Loucy (cell line): ENCODE measurements at regions not wholly inside any gene's neighbourhood (a gene's known extent, or its start where the extent isn't known, plus 50 kb on each side); places are given as distances from the start of the nearest gene placed in this dataset.

Experiments
- H2AFZ ChIP-seq: fragments of 200-600 bp; sonication (generic); 2 replicates; pipeline ENCODE4 v1.6.0; 2016; ENCODE audit warnings: antibody characterized with exemption, mild to moderate bottlenecking, low read length, moderate library complexity
- H3F3A ChIP-seq: fragments of 200-600 bp; 2 replicates; pipeline ENCODE4 v1.6.0; 2016; ENCODE audit warnings: antibody characterized with exemption, low read depth, mild to moderate bottlenecking
- H3K27me3 ChIP-seq: fragments of 200-600 bp; sonication (generic); 2 replicates; pipeline ENCODE4 v1.6.1; 2014; ENCODE audit warnings: low read length, mild to moderate bottlenecking; ENCODE audit not compliant: insufficient read depth, poor library complexity, severe bottlenecking
- H3K36me3 ChIP-seq: fragments of 200-600 bp; sonication (generic); 2 replicates; pipeline ENCODE4 v1.6.1; 2016; ENCODE audit warnings: low read length; ENCODE audit not compliant: insufficient read depth
- H3K4me1 ChIP-seq: fragments of 200-600 bp; sonication (generic); 2 replicates; pipeline ENCODE4 v1.5.1; 2014; ENCODE audit warnings: low read length, mild to moderate bottlenecking; ENCODE audit not compliant: insufficient read depth, poor library complexity, severe bottlenecking
- H3K4me2 ChIP-seq: fragments of 200-600 bp; sonication (generic); 2 replicates; pipeline ENCODE4 v1.6.0; 2014; ENCODE audit warnings: antibody characterized with exemption, low read length, low read depth, mild to moderate bottlenecking; ENCODE audit not compliant: poor library complexity, severe bottlenecking
- H3K4me3 ChIP-seq: fragments of 200-600 bp; sonication (generic); 2 replicates; pipeline ENCODE4 v1.5.1; 2014; ENCODE audit warnings: low read length, mild to moderate bottlenecking, mixed read lengths; ENCODE audit not compliant: poor library complexity, severe bottlenecking
- H3K79me2 ChIP-seq: fragments of 200-600 bp; sonication (generic); 2 replicates; pipeline ENCODE4 v1.6.1; 2014; ENCODE audit warnings: low read length; ENCODE audit not compliant: insufficient read depth
- H3K9ac ChIP-seq: fragments of 200-600 bp; sonication (generic); 2 replicates; pipeline ENCODE4 v1.6.0; 2014; ENCODE audit warnings: mild to moderate bottlenecking, low read depth, low read length, moderate library complexity; ENCODE audit not compliant: poor library complexity, severe bottlenecking
- H3K9me2 ChIP-seq: fragments of 200-600 bp; sonication (generic); replicated peaks from 2 replicates; pipeline ENCODE4 v1.6.1; 2016; ENCODE audit warnings: low read depth, low read length, mixed read lengths
- H3K9me3 ChIP-seq: fragments of 200-600 bp; sonication (generic); 2 replicates; pipeline ENCODE4 v1.6.1; 2014; ENCODE audit warnings: mild to moderate bottlenecking, antibody characterized with exemption, low read length, low read depth; ENCODE audit not compliant: insufficient read depth
- H4K20me1 ChIP-seq: fragments of 200-600 bp; sonication (generic); 2 replicates; pipeline ENCODE4 v1.6.0; 2014; ENCODE audit warnings: antibody characterized with exemption, low read length, mild to moderate bottlenecking; ENCODE audit not compliant: insufficient read depth, poor library complexity, severe bottlenecking
- EZH2phosphoT487 ChIP-seq: fragments of 200-600 bp; IDR thresholded peaks from 2 replicates; pipeline ENCODE4 v1.6.1; 2018; ENCODE audit warnings: antibody characterized with exemption, mild to moderate bottlenecking, moderate library complexity, borderline replicate concordance
- TF ChIP-seq, protein P1 (sequence below): fragments of 200-600 bp; sonication (generic); conservative IDR thresholded peaks from 2 replicates; pipeline ENCODE4 v1.5.1; 2014; ENCODE audit warnings: mild to moderate bottlenecking, antibody characterized with exemption, low read length

DNA sequence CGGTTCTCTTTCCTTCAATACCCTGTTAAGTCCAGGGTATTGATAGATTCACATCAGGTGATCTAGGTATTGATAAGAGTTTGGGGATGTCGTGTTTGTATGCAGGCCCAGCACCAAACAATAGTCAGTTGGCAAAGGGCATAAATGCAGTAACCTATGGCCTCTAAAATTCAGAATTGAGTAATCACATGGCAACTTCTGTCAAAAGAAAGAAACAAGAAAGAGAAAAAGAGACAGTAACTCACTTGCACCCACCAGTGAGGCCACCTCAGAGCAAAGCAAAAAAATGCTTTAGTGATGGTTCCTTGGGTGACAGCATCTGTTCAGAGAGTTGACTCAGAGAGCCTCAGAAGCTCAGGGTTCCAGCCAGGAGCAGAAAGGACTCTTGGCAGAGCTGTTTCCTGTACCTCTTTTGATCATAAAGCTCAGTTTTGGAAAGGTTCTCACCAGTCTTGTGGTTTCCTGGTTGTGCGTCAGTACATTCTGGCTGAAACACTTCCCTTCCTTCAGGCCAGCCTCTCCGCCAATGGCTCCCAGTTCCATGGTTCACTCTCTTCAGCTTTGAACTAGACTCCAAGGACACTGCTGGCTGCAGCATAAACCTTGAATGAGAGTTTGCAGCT, 70.1 kb upstream of the GORAB start:
- no peak overlapping the region for H2AFZ ChIP-seq
- peaks cover 7% of the 10 kb centered on the region; the same call in 1 of the 2 replicates for H3K9me3 ChIP-seq
- H3F3A ChIP-seq, result no peaks in the 10 kb centered on the region
- no peak overlapping the region for H3K9ac ChIP-seq
- H3K79me2 ChIP-seq, result no peaks in the 10 kb centered on the region
- no peak for TF ChIP-seq EZH2phosphoT487
- TF ChIP-seq, protein P1, sequence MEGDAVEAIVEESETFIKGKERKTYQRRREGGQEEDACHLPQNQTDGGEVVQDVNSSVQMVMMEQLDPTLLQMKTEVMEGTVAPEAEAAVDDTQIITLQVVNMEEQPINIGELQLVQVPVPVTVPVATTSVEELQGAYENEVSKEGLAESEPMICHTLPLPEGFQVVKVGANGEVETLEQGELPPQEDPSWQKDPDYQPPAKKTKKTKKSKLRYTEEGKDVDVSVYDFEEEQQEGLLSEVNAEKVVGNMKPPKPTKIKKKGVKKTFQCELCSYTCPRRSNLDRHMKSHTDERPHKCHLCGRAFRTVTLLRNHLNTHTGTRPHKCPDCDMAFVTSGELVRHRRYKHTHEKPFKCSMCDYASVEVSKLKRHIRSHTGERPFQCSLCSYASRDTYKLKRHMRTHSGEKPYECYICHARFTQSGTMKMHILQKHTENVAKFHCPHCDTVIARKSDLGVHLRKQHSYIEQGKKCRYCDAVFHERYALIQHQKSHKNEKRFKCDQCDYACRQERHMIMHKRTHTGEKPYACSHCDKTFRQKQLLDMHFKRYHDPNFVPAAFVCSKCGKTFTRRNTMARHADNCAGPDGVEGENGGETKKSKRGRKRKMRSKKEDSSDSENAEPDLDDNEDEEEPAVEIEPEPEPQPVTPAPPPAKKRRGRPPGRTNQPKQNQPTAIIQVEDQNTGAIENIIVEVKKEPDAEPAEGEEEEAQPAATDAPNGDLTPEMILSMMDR, result no peak
- no peaks in the 10 kb centered on the region for H3K27me3 ChIP-seq
- peaks cover 15% of the 10 kb centered on the region for H3K4me1 ChIP-seq
- H3K9me2 ChIP-seq, result no peaks in the 10 kb centered on the region
- no peak overlapping the region for H3K4me2 ChIP-seq
- no peaks in the 10 kb centered on the region for H3K36me3 ChIP-seq
- H4K20me1 ChIP-seq, result no peaks in the 10 kb centered on the region
- H3K4me3 ChIP-seq, result no peak overlapping the region

DNA sequence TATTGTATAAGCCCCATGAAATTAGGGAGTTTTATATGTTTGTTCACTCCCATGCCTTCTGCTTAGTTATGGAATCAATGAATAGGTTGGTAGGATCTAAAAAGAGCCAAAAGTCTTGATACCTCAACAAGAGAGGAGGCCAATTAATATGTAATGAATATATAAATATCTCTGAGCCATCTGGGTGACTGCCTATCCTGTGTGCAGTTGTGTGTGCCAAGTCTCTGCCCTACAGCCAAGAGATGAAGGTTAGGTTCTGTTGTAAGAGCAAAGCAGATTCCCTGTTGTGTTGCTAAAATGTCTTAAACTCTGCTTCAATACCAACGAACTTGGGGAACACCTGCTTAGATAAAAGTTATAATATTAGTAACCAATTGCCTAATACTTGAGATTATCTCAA, 61.8 kb upstream of the GORAB start:
- no peak overlapping the region for H3K4me3 ChIP-seq
- H3K36me3 ChIP-seq, result no peaks in the 10 kb centered on the region
- H2AFZ ChIP-seq, result no peak overlapping the region
- H3F3A ChIP-seq, result no peaks in the 10 kb centered on the region
- H3K27me3 ChIP-seq, result no peaks in the 10 kb centered on the region
- H3K9ac ChIP-seq, result no peak overlapping the region
- H3K9me3 ChIP-seq, result 0 out of 2 replicates have a peak, but pooled peaks cover 6% of the 10 kb centered on the region
- TF ChIP-seq EZH2phosphoT487, result no peak
- TF ChIP-seq, protein P1, result no peak
- H3K4me1 ChIP-seq, result no peaks in the 10 kb centered on the region
- no peaks in the 10 kb centered on the region for H3K79me2 ChIP-seq
- H4K20me1 ChIP-seq, result no peaks in the 10 kb centered on the region
- no peaks in the 10 kb centered on the region for H3K9me2 ChIP-seq
- no peak overlapping the region for H3K4me2 ChIP-seq

DNA sequence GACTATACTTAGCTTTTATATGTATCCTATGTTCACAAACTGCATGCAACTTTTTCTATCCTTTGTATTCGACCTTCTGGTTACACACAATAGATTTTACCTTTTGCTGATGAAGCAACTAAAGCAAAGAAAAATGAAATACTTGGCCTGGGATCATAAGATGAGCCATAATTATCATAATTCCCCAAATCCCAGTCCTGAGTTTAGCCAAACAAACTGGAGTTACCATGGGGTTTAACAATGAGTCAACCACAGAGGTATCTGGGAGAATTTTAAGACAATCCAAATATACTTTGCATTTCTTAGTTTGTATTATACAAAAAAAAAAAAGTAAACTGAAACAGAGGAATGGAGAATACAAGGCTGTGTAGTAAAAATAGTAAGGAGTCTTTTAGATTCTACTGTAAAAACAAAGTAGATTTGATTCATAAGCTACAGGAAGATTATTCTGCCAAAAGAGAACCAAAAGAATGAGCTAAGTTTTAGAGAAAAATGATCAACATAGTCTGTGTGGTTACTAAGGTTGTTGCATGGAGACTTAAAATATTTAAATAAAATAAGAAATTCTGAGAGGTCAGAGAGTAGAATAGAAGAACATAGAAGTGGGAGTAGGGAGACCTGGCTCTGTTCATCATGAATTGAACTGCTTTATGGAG, 60.4 kb upstream of the GORAB start:
- Histone ChIP-seq H3K36me3 (no peaks in the 10 kb centered on the region), H3K4me2 (no peak overlapping the region), H3K9me2 (no peaks in the 10 kb centered on the region), H3K4me3 (no peak overlapping the region), H3F3A (no peaks in the 10 kb centered on the region), H3K27me3 (no peaks in the 10 kb centered on the region), H3K79me2 (no peaks in the 10 kb centered on the region), H3K9me3 (0 out of 2 replicates have a peak, but pooled peaks cover 6% of the 10 kb centered on the region), H3K9ac (no peak overlapping the region), H4K20me1 (no peaks in the 10 kb centered on the region), H3K4me1 (no peaks in the 10 kb centered on the region), H2AFZ (no peak overlapping the region)
- TF ChIP-seq EZH2phosphoT487, result no peak
- TF ChIP-seq, protein P1, result no peak
